GM18526 (cell line): ENCODE measurements at regions not wholly inside any gene's neighbourhood (a gene's known extent, or its start where the extent isn't known, plus 50 kb on each side); places are given as distances from the start of the nearest gene placed in this dataset.

Experiments
- POLR2A ChIP-seq: IDR thresholded peaks from 3 replicates; pipeline ENCODE4 v1.6.1; 2011; ENCODE audit not compliant: insufficient read length; ENCODE audit errors: extremely low read depth

DNA sequence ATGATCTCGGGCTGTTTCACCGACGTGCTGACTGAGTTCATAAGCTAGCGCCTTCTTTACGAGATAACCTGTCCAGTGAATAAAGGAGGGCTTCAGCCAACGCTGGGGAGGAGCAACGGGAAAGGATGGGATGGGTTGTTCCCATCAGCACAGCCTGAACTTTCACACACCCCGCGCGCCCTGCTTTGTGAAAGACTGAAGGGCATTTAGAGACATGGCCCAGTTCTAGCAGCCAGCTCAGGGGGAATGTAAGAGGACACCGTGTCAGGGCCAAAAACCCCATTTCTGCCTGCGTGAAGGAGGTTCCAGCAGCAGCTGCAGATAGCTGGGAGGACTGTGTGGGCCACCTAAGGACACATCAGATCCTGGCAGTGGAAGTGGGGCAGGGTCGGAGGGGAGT is 255.1 kb upstream of the RAB4A start:
- no peak for TF ChIP-seq POLR2A

DNA sequence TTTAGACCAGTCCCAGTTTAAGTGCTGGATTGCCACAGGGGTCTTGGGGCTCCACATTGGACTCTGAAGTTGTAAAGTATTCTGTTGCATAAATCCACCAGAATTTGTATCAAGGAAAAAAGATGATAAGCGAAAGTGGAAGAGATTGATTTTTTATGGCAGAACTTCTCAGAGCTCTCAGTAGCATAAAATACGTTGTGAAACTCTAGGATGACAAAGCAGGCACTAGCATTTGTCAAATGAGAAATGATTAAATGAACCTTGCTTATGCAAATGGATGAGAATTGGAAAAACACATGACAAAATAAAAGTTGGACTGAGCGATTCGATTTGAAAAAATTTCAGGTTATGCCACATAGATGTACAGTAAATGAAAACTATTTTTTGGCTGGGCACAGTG is 253.8 kb upstream of the RAB4A start:
- no peak for TF ChIP-seq POLR2A

DNA sequence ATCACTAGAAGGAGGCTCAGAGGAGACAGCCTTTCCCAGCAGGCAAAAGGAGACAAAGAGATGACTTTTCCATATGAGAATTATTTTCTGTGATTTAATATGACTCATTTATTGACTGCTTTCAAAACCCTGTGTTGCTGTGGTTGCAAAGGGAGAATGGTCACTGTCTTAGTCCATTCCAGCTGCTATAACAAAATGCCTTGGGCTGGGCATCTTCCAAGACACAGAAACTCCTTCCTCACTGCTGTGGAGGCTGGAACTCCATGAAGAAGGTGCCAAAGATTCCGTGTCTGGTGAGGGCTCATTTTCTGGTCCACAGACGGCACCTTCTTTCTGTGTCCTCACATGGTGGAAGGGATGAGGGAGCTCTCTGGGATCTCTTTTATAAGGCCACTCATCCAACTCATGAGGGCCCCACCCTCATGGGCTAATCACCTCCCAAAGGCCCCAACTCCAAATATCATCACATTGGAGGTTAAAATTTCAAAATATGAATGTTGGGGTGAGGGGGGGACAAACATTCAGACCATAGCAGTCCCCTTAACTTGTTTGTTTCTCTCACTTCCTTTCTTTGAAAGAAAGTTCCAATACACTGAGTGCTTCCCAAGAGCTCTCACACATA is 252.1 kb upstream of the RAB4A start:
- TF ChIP-seq POLR2A = no peak

DNA sequence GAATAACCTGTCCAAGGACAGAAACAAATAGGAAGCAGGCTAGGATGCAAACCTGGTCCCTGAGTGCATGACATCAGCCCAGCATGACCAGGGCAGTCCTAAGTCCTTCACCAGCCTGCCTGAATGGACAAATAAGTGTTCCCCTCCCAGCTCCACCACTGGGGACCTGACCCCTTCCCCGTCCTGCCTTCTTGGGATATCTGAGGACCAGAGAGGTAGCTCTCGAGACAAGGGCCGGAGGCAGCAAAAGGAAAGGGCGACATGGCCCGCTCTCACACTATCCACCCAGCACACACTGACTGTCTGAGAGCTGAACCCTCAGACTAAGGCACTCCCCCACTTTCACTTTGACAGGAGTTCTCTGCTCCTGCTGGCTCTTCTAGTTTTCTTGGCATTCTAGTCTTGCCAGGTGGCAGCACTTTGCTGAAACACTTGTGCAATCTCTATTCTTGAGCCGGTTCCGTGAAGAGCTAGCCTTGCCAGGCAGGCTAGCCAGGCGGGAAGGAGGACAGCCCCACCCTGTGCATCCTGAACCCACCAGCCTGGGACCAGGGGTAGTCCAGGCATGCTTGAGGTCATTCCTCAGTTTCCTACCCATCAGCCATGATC is 251.1 kb upstream of the RAB4A start:
- TF ChIP-seq POLR2A = no peak

DNA sequence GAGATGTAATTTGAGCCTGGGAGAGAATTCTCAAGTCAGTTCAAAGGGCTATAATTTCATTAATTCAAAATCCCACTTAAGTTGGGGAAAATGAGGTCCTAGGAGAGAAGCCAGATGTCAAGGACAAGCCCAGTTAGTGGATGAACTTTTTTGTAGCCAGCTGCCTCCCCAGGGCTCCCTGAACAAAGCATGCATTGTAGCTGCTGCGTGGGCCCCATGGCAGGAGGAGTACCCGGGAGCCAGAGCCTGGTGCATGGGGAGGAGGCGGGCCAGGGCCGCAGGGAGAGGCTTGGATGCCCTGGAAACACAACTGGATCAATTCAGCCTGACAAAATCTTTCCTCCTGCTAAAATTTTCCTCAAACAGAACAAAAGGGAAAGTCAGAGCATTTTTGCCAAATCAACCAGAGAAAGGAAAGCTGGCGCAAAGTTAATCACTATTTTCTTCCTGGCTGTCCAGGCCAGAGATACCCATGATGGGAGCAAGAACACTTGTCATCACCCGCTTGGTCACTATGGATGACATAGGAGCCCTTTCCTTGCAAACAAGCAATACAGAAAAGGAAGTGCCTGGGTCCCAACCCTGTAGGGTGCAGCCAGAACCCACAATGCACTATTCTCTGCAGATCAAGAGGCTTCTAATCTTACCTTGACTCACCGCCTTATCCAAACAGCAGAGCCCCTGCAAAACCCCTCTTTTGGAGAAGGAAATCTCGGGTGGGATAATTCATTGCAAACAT is 248.1 kb upstream of the RAB4A start:
- no peak for TF ChIP-seq POLR2A

DNA sequence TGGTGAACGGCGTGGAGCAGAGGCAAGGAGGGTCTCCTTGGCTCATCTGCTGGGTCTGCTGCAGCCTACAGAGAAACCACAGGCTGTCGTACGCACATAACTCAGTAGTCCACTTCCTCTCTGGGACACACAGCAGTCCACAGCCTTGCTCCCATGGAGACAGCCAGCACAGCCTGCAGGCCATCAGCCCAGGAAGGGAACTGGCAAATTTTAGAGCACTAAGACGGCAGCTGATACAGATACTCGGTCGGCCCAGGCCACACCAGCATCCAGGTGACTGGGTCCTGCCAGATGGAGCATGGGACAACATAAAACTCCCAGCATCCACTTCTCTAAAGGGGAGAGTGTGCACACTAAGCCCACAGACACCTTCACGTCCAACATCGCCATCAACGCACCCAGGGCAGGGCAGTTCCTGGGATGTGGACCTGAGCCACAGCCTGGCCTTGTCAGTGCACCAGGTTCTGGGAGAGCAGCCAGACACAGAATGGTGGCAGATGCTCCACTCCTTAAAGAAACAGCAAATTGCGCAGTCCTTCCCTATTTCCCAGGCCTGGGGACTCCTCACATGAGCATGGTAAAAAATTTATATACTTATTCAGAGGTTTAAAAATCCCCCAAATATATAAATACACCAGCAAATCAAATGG is 247.1 kb upstream of the RAB4A start:
- no peak for TF ChIP-seq POLR2A

DNA sequence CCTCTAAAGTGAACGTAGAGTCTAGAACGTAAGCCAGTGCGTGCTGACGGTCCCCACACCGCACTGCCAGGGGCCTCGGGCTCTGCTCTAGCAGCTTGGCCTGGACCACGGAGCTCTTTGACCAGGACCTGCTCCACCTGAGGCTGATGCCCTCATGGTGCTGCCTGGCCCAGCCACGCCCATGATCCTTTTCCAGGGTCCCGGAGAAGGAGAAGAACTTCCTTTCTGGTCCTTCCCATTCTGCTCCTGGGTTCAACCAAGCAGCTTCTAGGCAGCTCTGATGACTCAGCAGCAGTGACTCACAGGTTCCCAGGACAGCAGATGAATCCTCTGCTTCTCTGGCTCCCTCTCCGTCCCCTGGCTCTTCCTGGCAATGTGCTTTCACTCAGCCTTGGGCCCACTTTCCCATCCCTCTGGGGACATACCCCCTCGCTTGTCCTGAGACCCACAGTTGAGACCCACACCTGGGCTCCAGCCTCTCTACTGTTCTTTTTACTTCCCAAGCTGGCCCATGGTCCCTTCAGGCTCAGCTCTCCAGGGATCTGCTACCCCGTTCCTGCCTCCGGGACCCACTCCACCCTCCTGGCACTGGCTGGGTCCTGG is 246.3 kb upstream of the RAB4A start:
- no peak for TF ChIP-seq POLR2A

DNA sequence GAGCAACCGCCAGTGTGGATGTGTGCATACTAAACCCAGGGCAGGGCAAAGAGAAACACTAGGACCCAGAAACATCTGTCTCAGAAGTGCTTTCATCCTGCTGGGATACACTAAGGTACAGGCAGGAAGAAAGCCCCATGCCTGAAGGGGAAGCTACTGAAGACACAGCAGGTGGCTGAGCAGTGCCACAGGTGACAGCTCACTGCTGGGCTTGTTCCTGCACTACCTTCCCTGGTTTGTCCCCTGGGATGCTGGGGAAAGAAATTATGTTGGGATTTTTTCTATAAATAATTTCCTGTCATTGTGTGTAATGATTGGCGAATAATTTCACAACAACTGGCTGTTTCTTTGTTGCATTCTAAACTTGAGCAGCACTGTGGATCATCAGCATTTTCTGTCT is 245.3 kb upstream of the RAB4A start:
- TF ChIP-seq POLR2A = no peak

DNA sequence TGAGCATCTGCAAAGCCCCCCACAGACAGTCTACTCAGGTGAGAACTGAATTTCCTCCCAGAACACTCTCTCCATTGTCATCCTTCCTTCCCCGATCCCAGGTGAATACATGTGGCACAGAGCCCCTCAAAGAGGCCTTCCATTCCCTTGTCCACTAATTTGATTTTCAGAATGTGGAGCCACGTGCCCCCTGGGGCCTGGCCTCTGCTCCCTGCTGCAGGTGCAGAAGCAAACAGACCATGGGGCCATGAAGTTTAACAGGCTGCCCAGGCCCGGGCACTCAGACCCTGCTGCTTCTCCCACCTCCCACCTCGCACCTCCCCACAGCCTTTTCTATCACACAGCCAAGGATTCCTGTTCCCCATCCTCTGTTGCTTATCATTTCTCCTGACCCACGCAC is 243.8 kb upstream of the RAB4A start:
- TF ChIP-seq POLR2A = no peak

DNA sequence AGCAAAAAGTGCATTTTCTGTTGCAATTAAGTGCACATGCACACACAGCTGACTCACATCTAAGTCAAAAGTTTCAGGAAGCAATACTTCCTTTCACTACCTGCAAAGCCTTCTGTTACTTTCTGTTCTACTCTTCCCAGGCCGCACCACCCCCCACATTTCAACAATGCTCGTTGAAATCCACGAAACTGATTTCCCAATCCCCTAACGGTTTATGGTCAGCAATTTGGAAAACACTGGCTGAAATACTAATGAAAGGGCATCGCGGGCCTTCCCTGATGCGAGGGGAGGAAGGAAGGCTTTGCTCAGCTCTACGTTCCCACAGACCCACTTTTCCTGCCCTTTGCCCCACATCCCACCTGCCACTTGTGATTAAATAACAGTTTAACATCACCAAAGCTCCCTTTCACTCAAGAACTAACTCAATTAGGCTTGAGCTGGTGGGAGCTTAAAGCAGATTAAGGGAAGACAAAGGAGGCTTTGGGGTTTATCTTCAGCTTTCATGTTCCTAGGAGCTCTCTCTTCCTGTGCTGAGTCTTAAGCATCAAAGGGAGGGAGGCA is 243.2 kb upstream of the RAB4A start:
- no peak for TF ChIP-seq POLR2A

DNA sequence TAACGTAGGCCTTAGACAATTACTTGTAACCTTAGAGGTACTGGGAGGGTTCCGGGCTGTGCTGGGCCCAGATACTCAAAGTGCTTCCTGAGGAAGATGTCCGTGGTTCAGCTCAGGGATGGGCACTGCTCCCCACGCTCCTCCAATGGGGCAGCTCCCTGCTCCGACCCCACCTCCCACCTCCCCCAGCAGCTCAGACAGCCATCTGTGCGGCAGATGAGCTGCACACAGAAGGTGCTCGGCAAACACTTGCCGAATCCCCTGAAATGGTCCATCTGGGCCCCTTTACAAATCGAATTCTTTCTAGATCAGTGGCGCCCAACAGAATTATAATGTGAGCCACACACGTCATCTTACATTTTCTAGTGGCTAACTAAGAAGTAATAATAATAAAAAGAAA is 242.4 kb upstream of the RAB4A start:
- no peak for TF ChIP-seq POLR2A

DNA sequence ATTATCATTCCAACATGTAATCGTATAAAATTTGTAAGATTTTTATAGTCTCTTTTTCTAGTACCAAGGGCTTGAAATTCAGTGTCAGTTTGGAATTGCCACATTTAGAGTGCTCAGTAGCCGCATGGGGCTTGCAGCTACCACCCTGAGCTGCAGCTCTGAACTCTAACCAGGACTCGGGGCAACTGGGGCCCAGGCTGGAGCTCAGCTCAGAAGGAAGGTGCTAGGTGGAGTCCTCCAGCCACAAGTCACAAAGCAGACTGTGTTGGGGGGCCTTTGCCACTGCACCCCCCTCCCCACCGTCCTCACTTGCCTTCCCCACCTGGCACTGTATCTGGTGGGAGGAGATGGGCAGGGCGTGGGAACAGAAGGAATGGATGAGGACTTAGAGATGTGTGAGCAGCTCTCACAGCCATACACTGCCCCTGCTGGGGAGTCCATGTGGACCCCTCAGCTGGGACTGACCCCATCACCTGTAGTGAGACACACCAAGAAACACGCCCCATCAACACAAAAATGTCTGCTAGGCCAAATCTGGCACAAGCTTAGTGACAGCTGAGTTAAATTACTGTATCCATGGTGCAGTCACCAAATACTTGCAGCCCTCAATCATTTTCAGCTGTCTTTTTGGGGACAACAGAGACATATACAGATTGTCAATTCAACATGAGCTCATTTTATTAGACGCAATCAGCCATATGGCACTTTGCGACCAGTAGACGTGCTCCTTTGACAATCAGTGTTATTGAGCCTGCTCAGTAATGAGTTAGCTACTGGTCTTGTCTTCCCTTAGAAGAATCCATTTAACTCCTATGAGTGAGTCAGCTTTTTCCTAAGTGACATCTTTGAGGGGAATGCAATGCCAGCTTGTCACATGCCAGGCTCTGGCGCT is 241.7 kb upstream of the RAB4A start:
- no peak for TF ChIP-seq POLR2A

DNA sequence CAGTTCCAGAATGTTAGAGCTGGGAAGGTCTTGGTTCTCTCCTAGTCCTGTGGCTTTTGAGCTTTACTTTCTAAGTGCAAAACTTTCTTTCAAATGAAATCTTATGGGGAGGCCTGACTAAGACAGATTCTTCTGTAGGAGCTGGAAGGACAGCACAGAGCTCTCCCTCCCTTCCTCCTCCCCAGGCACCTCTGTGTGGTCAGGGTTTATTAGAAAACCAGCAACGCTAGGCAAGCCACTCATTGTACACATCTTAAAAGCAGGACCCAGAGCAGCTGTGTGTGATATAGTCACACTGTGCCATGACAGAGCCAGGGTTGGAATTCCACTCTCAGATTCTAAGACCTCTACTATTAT is 241.1 kb upstream of the RAB4A start:
- no peak for TF ChIP-seq POLR2A

DNA sequence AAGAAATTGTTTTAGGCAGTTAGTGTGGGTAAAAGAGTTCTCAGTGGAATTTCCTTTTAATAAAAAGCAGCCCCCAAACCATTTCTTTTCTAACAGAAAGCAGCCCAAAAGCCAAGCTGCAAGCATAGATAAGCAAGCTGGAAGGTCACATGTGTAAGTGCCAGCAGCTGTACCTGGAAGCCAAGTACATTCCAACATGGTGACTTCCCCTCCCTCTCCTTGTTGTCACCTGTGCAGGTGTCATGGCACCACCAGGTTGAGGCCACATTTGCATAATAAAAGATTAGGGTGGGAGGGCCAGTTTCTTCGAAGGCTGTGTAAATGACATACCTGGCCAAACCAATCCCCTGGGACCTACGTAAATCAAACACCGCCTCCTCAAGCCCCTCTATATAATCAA is 240.3 kb upstream of the RAB4A start:
- no peak for TF ChIP-seq POLR2A
